GM21723 (cell line): ENCODE measurements at regions not wholly inside any gene's neighbourhood (a gene's known extent, or its start where the extent isn't known, plus 50 kb on each side); places are given as distances from the start of the nearest gene placed in this dataset.

Source experiments
- ATAC-seq: cut with Tn5 transposase; IDR thresholded peaks from one replicate; pipeline ENCODE4 v1.9.1; 2021; ENCODE audit warnings: mild to moderate bottlenecking, moderate library complexity; ENCODE audit not compliant: unreplicated experiment

GRCh38 chrX:10893366-10893765 is 217.8 kb upstream of the HCCS start:
- no peak for ATAC-seq

- ATAC-seq, result no peak
These were observed 217.2 kb upstream of the HCCS start for GRCh38 chrX:10893976-10894375.

- ATAC-seq, result no peak
These were observed 213.4 kb upstream of the HCCS start for GRCh38 chrX:10897768-10898167.

GRCh38 chrX:10900585-10901289 is 210.4 kb upstream of the HCCS start:
- no peak for ATAC-seq

- ATAC-seq, result no peak
These were observed 209.9 kb upstream of the HCCS start for GRCh38 chrX:10901290-10901633.

- ATAC-seq, result no peak
These were observed 209.1 kb upstream of the HCCS start for GRCh38 chrX:10902001-10902400.

- no peak for ATAC-seq
These were observed 207.6 kb upstream of the HCCS start for GRCh38 chrX:10903523-10903922.

- ATAC-seq, result no peak
These were observed 206.9 kb upstream of the HCCS start for GRCh38 chrX:10904220-10904619.

GRCh38 chrX:10906866-10907265 is 204.3 kb upstream of the HCCS start:
- no peak for ATAC-seq

- no peak for ATAC-seq
These were observed 189.0 kb upstream of the HCCS start for GRCh38 chrX:10922159-10922558.

- no peak for ATAC-seq
These were observed 188.3 kb upstream of the HCCS start for GRCh38 chrX:10922835-10923234.

- no peak for ATAC-seq
These were observed 187.7 kb upstream of the HCCS start for GRCh38 chrX:10923466-10923865.

- ATAC-seq, result no peak
These were observed 184.7 kb upstream of the HCCS start for GRCh38 chrX:10926404-10926803.

- no peak for ATAC-seq
These were observed 184.2 kb upstream of the HCCS start for GRCh38 chrX:10926891-10927290.

GRCh38 chrX:10929747-10930146 is 181.4 kb upstream of the HCCS start:
- no peak for ATAC-seq

GRCh38 chrX:10930151-10930550 is 181.0 kb upstream of the HCCS start:
- no peak for ATAC-seq

GRCh38 chrX:10931976-10932375 is 179.2 kb upstream of the HCCS start:
- ATAC-seq, result no peak

GRCh38 chrX:10932842-10933440 is 178.2 kb upstream of the HCCS start:
- ATAC-seq, result no peak

- ATAC-seq, result no peak
These were observed 175.6 kb upstream of the HCCS start for GRCh38 chrX:10935501-10935900.

- ATAC-seq, result no peak
These were observed 174.2 kb upstream of the HCCS start for GRCh38 chrX:10936976-10937375.

GRCh38 chrX:10938365-10938923 is 172.7 kb upstream of the HCCS start:
- ATAC-seq, result no peak

- ATAC-seq, result no peak
These were observed 171.7 kb upstream of the HCCS start for GRCh38 chrX:10939424-10939823.
